Stimulated activated CD4-positive, alpha-beta T cell treated with anti-CD3 and anti-CD28 coated beads, Interleukin-1b, Interleukin-23, amount 100 ng/mL, for 48 hours (primary cell): ENCODE measurements at regions not wholly inside any gene's neighbourhood (a gene's known extent, or its start where the extent isn't known, plus 50 kb on each side); places are given as distances from the start of the nearest gene placed in this dataset.
"Not testable (repeated sequence)": the region's sequence is repeated elsewhere in the genome, so short reads cannot be mapped to it uniquely, and the experiment has no call there.

Experiments used
- DNase-seq: peaks from one replicate; pipeline ENCODE4 v3.0.0-alpha.2; 2020

DNA sequence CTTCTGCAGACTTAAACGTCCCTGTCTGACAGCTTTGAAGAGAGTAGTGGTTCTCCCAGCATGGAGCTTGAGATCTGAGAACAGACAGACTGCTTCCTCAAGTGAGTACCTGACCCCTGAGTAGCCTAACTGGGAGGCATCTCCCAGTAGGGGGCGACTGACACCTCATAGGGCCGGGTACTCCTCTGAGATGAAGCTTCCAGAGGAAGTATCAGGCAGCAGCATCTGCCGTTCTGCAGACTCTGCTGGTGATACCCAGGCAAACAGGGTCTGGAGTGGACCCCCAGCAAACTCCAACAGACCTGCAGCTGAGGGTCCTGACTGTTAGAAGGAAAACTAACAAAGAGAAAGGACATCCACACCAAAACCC, 174.4 kb downstream of the LRRC70 start:
- not testable (repeated sequence) for DNase-seq

DNA sequence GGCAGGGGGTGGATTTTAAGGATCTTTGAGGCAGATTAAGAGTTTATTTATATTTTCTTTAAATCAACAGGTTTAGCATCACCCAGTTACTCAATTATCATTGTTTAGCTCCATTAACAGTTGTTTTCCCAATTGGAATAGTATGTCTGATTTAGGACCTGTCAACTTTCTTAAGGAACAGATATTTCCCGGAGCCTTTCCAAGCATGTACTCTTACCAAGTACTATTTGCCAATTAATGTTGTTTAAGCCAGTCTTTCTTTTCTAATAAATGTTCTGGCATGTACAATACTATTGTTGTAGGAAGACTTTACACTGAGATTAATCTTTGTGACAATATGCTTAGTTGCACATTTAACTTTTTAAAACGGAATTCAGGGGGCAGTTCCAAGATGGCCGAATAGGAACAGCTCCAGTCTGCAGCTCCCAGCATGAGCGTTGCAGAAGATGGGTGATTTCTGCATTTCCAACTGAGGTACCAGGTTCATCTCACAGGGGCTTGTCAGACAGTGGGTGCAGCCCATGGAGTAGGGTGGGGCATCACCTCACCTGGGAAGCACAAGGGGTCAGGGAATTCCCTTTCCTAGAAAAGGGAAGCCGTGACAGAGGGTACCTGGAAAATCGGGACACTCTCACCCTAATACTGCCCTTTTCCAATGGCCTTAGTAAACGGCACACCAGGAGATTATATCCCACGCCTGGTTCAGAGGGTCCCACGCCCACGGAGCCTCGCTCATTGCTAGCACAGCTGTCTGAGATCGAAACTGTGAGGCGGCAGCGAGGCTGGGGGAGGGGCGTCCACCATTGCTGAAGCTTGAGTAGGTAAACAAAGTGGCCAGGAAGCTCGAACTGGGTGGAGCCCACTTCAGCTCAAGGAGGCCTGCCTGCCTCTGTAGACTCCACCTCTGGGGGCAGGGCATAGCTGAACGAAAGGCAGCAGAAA, 173.7 kb downstream of the LRRC70 start:
- DNase-seq = not testable (repeated sequence)

DNA sequence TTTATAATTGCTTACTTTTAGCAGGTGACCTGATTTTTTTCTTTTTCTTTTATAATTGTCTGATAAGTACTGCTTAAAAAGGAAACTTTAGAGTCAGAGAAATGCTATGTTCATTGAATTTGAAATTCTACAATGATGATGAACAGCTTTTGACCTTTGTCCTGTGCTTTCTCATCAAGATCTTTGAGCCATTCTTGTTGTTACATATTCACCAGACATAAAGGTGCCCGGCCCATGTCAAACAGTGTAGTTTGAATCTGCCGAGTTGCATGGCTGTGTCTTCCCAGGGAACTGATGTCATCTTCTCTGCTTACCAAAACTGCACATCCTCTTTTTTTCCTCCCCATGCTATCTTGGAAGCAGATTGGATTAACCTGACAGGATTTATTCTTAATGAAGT, 163.6 kb downstream of the LRRC70 start:
- DNase-seq = no peak

DNA sequence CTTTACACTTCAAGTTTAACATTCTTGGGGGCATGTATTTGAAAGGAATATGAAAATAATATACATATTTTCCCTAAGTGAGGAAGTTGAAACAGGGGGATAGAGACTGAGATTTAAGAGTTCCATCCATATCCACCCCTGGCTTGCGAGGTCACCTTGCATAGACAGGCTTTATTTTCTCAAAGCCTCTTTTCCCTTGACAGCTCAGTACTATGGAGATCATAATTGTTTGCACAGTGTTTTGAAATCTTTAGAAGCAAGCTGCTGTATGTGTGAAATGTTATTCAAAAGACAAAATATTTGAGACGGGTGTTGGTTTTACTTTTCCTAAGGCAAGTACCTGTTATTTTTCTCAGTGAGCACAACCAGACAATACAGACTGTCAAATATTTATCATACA, 163.1 kb downstream of the LRRC70 start:
- no peak for DNase-seq

- DNase-seq = no peak
Measured at GRCh38 chr5:62737766-62738165, 159.1 kb downstream of the LRRC70 start.

- no peak for DNase-seq
Measured at GRCh38 chr5:62732677-62733121, 154.1 kb downstream of the LRRC70 start.

GRCh38 chr5:62731022-62731421, 152.4 kb downstream of the LRRC70 start:
- DNase-seq = peak; percentile 23

DNA sequence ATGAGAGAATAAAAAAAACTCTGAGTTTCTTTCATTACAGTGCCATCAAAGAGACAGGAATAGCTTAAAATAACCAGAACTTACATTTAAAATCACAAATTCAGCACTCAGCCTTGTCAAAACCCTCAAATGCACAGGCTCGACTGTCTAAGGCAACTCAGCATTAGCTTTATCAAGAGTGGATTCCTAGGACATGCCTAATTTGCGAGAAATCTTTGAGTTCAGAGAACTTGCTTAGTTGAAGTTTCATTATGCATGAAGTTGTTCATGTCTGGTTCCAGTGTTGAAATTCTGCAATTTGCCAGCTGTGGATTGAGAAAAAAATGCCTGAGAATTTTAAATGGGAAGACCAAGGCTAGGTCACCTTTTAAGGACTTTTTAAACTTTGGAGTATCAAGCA, 151.1 kb downstream of the LRRC70 start:
- DNase-seq = no peak

DNA sequence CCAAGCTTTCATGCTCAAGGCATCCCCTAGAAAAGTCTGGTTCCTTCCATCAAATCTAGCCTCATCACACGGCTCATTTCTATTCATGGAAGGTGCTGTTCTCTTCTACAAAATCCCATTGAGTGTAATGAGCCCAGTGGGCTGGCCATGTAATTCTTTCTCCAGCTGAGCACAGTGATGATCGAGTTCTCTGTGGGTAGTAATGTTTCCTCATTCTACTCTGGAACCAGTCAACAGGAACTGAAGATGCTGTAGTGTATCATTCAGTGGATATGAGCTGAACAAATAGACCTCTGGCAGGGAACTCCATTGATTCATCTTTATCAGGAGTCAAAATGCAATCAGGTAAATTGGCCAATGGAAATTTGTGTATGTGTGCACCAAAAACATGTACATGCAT, 149.2 kb downstream of the LRRC70 start:
- no peak for DNase-seq

GRCh38 chr5:62727184-62727583, 148.6 kb downstream of the LRRC70 start:
- DNase-seq = no peak

DNA sequence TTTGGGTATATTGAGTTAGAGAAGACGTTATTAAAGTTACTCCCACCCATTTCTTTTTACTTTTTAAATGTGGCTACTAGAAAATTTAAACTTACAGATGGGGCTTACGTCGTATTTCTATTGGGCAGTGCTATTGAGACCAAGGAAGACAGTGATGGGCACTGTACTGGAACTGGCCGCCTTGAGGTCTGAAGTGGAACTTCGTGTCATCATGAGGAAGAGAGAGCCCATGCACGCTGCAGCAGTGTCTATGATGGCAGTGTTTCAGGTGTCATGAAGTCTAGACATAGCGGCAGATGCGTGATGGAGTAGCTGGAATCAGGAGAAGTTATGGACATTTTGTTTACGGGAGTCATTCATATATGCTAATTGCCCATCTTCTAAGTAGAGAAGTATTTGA, 143.7 kb downstream of the LRRC70 start:
- DNase-seq = no peak

- DNase-seq = peak; percentile 27
Measured at GRCh38 chr5:62720031-62720441, 141.4 kb downstream of the LRRC70 start.

- no peak for DNase-seq
Measured at GRCh38 chr5:62719061-62719720, 140.6 kb downstream of the LRRC70 start.

DNA sequence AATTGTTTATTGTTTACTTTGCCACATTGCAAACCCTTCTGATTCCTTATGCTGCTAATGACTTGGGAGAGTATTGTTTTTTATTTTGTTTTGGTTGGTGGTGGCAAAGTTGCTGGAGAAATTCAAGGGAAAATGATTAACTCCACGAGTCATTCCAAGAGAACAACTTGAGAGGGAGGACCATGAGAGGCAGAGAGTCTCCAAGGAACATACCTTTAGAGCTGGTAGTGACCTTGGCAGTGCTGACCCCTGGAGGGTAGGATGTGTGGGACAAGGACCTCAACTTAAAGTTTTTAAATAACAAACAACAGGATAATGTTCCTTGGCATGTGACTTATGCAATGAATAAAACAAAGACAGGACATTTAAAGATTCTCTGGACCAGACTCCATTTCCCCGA, 139.7 kb downstream of the LRRC70 start:
- DNase-seq = no peak

- DNase-seq = no peak
Measured at GRCh38 chr5:62717301-62717933, 138.8 kb downstream of the LRRC70 start.

DNA sequence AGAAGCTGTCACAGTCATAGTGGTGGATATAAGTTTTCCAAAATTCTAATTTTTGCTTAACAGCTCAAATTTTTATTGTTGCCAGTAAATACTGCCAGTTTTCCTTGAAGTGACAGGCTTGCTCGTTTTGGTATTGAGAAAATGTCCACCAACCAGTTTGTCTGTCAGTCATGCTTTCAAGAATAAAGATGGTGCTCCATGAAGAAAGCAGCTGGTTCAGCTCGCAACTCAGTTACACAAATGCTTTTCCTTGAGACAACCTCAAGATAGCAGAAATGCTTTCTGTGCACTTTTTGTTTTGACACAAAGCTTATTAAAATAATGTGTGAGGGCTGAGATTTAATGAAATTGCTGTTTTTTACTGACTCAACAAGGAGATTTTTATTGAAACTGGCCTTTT, 135.7 kb downstream of the LRRC70 start:
- no peak for DNase-seq

DNA sequence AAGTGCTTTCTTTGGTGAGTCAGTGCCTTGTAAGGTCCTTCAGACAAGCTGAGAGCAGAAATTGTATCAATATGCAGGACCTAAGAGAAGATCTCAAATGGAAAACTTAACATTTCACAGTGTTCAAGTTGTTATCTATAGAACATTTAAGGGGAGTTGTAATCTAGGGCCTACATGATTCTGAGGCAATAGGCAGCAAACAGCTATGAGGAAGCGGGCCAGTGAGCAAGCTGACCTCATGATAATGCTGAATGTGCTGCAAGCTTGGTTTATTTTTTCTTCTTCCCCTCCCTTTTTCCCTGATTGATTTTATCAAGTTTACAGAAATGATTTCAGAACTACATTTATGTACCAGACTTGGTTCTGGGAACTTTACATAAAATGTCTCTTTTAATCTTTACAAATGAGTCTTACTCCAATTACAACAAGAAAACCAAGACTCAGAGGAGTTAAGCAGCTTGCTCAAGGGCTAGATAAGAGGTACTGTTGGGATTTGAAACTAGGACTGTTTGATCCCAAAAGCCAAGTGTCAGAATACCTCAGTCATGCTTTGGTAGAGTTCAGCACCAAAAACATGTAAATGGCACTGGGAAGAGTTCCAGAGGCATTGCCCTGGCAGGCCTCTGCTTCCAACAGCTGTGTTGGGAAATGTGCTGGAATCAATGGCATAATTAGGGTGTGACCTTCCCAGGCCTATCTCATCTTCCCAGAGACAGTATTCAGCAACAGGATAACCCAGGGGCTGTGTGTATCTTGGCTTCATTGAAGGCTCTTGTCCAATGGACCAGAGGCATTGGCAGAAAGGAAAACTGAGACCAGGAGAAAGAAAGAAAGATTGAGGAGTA, 130.1 kb downstream of the LRRC70 start:
- no peak for DNase-seq

- DNase-seq = no peak
Measured at GRCh38 chr5:62707563-62707962, 128.9 kb downstream of the LRRC70 start.

- DNase-seq = no peak
Measured at GRCh38 chr5:62707131-62707530, 128.5 kb downstream of the LRRC70 start.

GRCh38 chr5:62705022-62705421, 126.4 kb downstream of the LRRC70 start:
- no peak for DNase-seq

DNA sequence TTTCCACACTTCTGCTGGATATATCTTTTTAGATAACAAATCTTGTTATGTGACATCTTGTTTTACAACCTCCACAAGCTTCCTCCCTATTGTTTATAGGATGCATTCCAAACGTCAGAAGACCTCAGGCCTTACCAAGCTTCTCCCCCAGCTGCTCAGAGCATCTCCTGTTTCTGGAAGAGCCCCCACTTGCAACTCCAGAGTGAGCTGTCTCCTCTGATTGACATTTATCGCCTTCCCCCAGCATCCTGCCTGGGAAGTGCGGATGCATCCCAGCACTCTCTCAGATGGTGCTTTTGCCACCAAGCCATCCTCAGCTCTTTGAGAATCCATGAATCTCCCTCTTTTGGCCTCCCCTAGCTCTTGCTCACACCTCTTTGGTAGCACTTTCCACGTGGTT, 123.5 kb downstream of the LRRC70 start:
- no peak for DNase-seq

- DNase-seq = no peak
Measured at GRCh38 chr5:62701036-62701435, 122.4 kb downstream of the LRRC70 start.

- DNase-seq = no peak
Measured at GRCh38 chr5:62698756-62699155, 120.1 kb downstream of the LRRC70 start.
